SK-N-SH (cell line): ENCODE measurements at regions not wholly inside any gene's neighbourhood (a gene's known extent, or its start where the extent isn't known, plus 50 kb on each side); places are given as distances from the start of the nearest gene placed in this dataset.

Experiments used
- CTCF ChIA-PET: fragments of 300-600, 350-600 bp; formaldehyde crosslinking; extraction: SDS; loops from one replicate; lab custom pipeline; 2021; lab: Yijun Ruan, JAX
- POLR2A ChIA-PET: fragments of 350-600 bp; sonication (Branson Sonifier 250); formaldehyde crosslinking; extraction: SDS; loops from one replicate; lab custom pipeline; 2020; ENCODE audit warnings: antibody characterized with exemption, inconsistent platforms; lab: Yijun Ruan, JAX
- DNase-seq: peaks from one replicate; pipeline ENCODE4 v3.0.0; 2012
- H2AFZ ChIP-seq: fragments of 200-600 bp; sonication (generic); 2 replicates; pipeline ENCODE4 v1.8.1; 2016; ENCODE audit warnings: antibody characterized with exemption, mild to moderate bottlenecking, low read depth
- H3F3A ChIP-seq: fragments of 200-600 bp; sonication (generic); replicated peaks from 2 replicates; pipeline ENCODE3; 2016; ENCODE audit warnings: antibody characterized with exemption, mild to moderate bottlenecking; ENCODE audit not compliant: insufficient read depth
- H3K27ac ChIP-seq, 2 experiments: fragments of 200-500 bp in 1 of 2; fragments of 200-600 bp in 1 of 2; sonication (Bioruptor generic) in 1 of 2; sonication (generic), shearing (Covaris generic) in 1 of 2; 2 replicates each; pipeline versions ENCODE4 v1.5.1 to v1.6.1; 2014 to 2016; ENCODE audit warnings: low read depth in 2 of 2, inconsistent platforms in 1 of 2, low read length in 1 of 2, mild to moderate bottlenecking in 1 of 2, mixed read lengths in 1 of 2
- H3K27me3 ChIP-seq: fragments of 200-600 bp; sonication (generic), shearing (Covaris generic); 2 replicates; pipeline ENCODE4 v1.6.1; 2016; ENCODE audit warnings: mixed run types; ENCODE audit not compliant: insufficient read depth
- H3K36me3 ChIP-seq, 2 experiments: fragments of 200-500 bp in 1 of 2; fragments of 200-600 bp in 1 of 2; sonication (Bioruptor generic) in 1 of 2; sonication (generic) in 1 of 2; replicated peaks in 1 of 2; 2 replicates each; pipeline versions ENCODE3 to v1.5.1; 2014 to 2016; ENCODE audit warnings: low read length in 1 of 2, mild to moderate bottlenecking in 1 of 2; ENCODE audit not compliant: insufficient read depth in 2 of 2, control insufficient read depth in 1 of 2
- H3K4me1 ChIP-seq, 2 experiments: fragments of 200-500 bp in 1 of 2; fragments of 200-600 bp in 1 of 2; sonication (Bioruptor generic) in 1 of 2; sonication (generic), shearing (Covaris generic) in 1 of 2; 2 replicates each; pipeline versions ENCODE4 v1.5.1 to v1.6.1; 2014 to 2016; ENCODE audit warnings: low read depth in 1 of 2, low read length in 1 of 2, mixed run types in 1 of 2; ENCODE audit not compliant: insufficient read depth in 2 of 2, control insufficient read depth in 1 of 2
- H3K4me2 ChIP-seq: fragments of 200-600 bp; sonication (generic), shearing (Covaris generic); 2 replicates; pipeline ENCODE4 v1.6.1; 2017; ENCODE audit warnings: mixed run types
- H3K4me3 ChIP-seq, 2 experiments: fragments of 200-500 bp in 1 of 2; fragments of 200-600 bp in 1 of 2; sonication (Bioruptor generic) in 1 of 2; sonication (generic), shearing (Covaris generic) in 1 of 2; 2 replicates each; pipeline versions ENCODE4 v1.5.1 to v1.8.1; 2014 to 2016; ENCODE audit warnings: low read depth in 2 of 2, inconsistent platforms in 1 of 2, low read length in 1 of 2, mild to moderate bottlenecking in 1 of 2, mixed read lengths in 1 of 2, moderate library complexity in 1 of 2
- H3K79me2 ChIP-seq: fragments of 200-600 bp; sonication (generic); 2 replicates; pipeline ENCODE4 v1.8.1; 2017; ENCODE audit warnings: mild to moderate bottlenecking; ENCODE audit not compliant: insufficient read depth
- H3K9ac ChIP-seq: fragments of 200-600 bp; sonication (generic); 2 replicates; pipeline ENCODE4 v1.6.1; 2017; ENCODE audit warnings: mixed run types
- H3K9me2 ChIP-seq: fragments of 200-600 bp; sonication (generic); 2 replicates; pipeline ENCODE4 v1.6.1; 2017; ENCODE audit warnings: mixed run types
- H3K9me3 ChIP-seq: fragments of 200-600 bp; sonication (generic); 2 replicates; pipeline ENCODE4 v1.6.1; 2017; ENCODE audit warnings: mixed run types, mild to moderate bottlenecking, moderate library complexity
- H4K20me1 ChIP-seq: fragments of 200-600 bp; sonication (generic); 2 replicates; pipeline ENCODE4 v1.6.1; 2017; ENCODE audit warnings: mild to moderate bottlenecking, mixed run types; ENCODE audit not compliant: insufficient read depth
- CTCF ChIP-seq: fragments of 200-600 bp; sonication (generic); IDR thresholded peaks from 2 replicates; pipeline ENCODE4 v1.6.1; 2017; ENCODE audit warnings: antibody characterized with exemption, mild to moderate bottlenecking, moderate library complexity
- ELF1 ChIP-seq: IDR thresholded peaks from 2 replicates; pipeline ENCODE4 v1.4.0; 2012
- FOSL2 ChIP-seq: IDR thresholded peaks from 2 replicates; pipeline ENCODE4 v1.4.0; 2012; ENCODE audit warnings: low read depth, mild to moderate bottlenecking, moderate library complexity, borderline replicate concordance
- FOXM1 ChIP-seq: IDR thresholded peaks from 2 replicates; pipeline ENCODE4 v1.4.0; 2012; ENCODE audit warnings: low read depth, mild to moderate bottlenecking
- GABPA ChIP-seq: IDR thresholded peaks from 2 replicates; pipeline ENCODE4 v1.4.0; 2012; ENCODE audit warnings: low read depth, mild to moderate bottlenecking
- GATA2 ChIP-seq: sonication (generic); formaldehyde crosslinking; IDR thresholded peaks from 2 replicates; pipeline ENCODE4 v1.5.0; 2020; ENCODE audit warnings: mild to moderate bottlenecking, missing genetic modification reagents
- IRF3 ChIP-seq: fragments of 150-350 bp; IDR thresholded peaks from 2 replicates; pipeline ENCODE4 v1.6.1; 2016; ENCODE audit warnings: mild to moderate bottlenecking, low read depth, low read length
- JUND ChIP-seq: IDR thresholded peaks from 2 replicates; pipeline ENCODE4 v1.4.0; 2012
- MAX ChIP-seq: IDR thresholded peaks from 2 replicates; pipeline ENCODE4 v1.4.0; 2012; ENCODE audit warnings: low read depth
- MEF2A ChIP-seq: IDR thresholded peaks from 2 replicates; pipeline ENCODE4 v1.4.0; 2012; ENCODE audit warnings: low read depth, borderline replicate concordance
- NFIC ChIP-seq: IDR thresholded peaks from 2 replicates; pipeline ENCODE4 v1.4.0; 2012; ENCODE audit warnings: borderline replicate concordance
- NRF1 ChIP-seq: IDR thresholded peaks from 2 replicates; pipeline ENCODE4 v1.6.1; 2012; ENCODE audit warnings: low read depth, mild to moderate bottlenecking, low read length
- PBX3 ChIP-seq: IDR thresholded peaks from 2 replicates; pipeline ENCODE4; 2012
- POLR2AphosphoS5 ChIP-seq: IDR thresholded peaks from 2 replicates; pipeline ENCODE4 v1.6.1; 2012; ENCODE audit warnings: low read depth, low read length
- RAD21 ChIP-seq: IDR thresholded peaks from 2 replicates; pipeline ENCODE4 v1.6.1; 2012; ENCODE audit warnings: mild to moderate bottlenecking, low read length
- RCOR1 ChIP-seq: fragments of 150-350 bp; IDR thresholded peaks from 2 replicates; pipeline ENCODE4 v1.6.1; 2017; ENCODE audit warnings: antibody characterized with exemption, low read length
- RFX5 ChIP-seq: IDR thresholded peaks from 2 replicates; pipeline ENCODE4 v1.6.1; 2012; ENCODE audit warnings: mild to moderate bottlenecking, improper control_type of control experiment, low read length
- RXRA ChIP-seq: IDR thresholded peaks from 2 replicates; pipeline ENCODE4 v1.4.0; 2012; ENCODE audit warnings: low read depth, mild to moderate bottlenecking, borderline replicate concordance
- TAF1 ChIP-seq: IDR thresholded peaks from 2 replicates; pipeline ENCODE4 v1.6.1; 2012; ENCODE audit warnings: low read depth, mild to moderate bottlenecking, low read length, moderate library complexity, borderline replicate concordance
- TEAD4 ChIP-seq: IDR thresholded peaks from 2 replicates; pipeline ENCODE4 v1.4.0; 2012; ENCODE audit warnings: mild to moderate bottlenecking, borderline replicate concordance; ENCODE audit not compliant: insufficient read depth
- USF1 ChIP-seq: IDR thresholded peaks from 2 replicates; pipeline ENCODE4 v1.4.0; 2012; ENCODE audit warnings: low read depth, borderline replicate concordance
- WGBS: methylation state at CpG from one replicate; pipeline ENCODE4 v1.1.6; 2017; ENCODE audit warnings: low lambda C conversion rate; 5-methylcytosine and 5-hydroxymethylcytosine counted together
- TF ChIP-seq, protein P1 (sequence below): IDR thresholded peaks from 2 replicates; pipeline ENCODE4 v1.4.0; 2012; ENCODE audit warnings: low read depth, borderline replicate concordance

GRCh38 chr13:47696674-47697073 is 304.4 kb downstream of the SUCLA2 start:
- TF ChIP-seq RXRA: no peak
- TF ChIP-seq MEF2A: no peak
- peak; percentile 75; the same call in 1 of the 2 replicates for TF ChIP-seq USF1
- no peak for TF ChIP-seq JUND
- no peak for TF ChIP-seq ELF1
- TF ChIP-seq MAX: no peak
- CTCF ChIA-PET: no interaction called here

GRCh38 chr13:47687577-47687976 is 313.5 kb downstream of the SUCLA2 start:
- no peak overlapping the region for H3K27ac ChIP-seq
- TF ChIP-seq USF1 (no peak), TAF1 (no peak), FOXM1 (no peak), NFIC (no peak), NRF1 (no peak), GABPA (no peak), GATA2 (CRISPR knock-in tag) (no peak), IRF3 (no peak), FOSL2 (no peak), MEF2A (no peak), PBX3 (no peak), RAD21 (no peak), CTCF (no peak), JUND (no peak), TEAD4 (no peak), RFX5 (no peak), POLR2AphosphoS5 (no peak), RXRA (no peak), RCOR1 (no peak)
- TF ChIP-seq, protein P1, sequence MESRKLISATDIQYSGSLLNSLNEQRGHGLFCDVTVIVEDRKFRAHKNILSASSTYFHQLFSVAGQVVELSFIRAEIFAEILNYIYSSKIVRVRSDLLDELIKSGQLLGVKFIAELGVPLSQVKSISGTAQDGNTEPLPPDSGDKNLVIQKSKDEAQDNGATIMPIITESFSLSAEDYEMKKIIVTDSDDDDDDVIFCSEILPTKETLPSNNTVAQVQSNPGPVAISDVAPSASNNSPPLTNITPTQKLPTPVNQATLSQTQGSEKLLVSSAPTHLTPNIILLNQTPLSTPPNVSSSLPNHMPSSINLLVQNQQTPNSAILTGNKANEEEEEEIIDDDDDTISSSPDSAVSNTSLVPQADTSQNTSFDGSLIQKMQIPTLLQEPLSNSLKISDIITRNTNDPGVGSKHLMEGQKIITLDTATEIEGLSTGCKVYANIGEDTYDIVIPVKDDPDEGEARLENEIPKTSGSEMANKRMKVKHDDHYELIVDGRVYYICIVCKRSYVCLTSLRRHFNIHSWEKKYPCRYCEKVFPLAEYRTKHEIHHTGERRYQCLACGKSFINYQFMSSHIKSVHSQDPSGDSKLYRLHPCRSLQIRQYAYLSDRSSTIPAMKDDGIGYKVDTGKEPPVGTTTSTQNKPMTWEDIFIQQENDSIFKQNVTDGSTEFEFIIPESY: no peak
- TF ChIP-seq, all 33 proteins: peak for 0
- ChIA-PET CTCF (interaction anchor here (0.5 kb wide), 1 partner anchor 923 kb away, joined by 3 read pairs; no protein-coding TSS in a partner anchor), POLR2A (no interaction called here)
- H3K4me1 ChIP-seq: no peaks in the 10 kb centered on the region
- H3K79me2 ChIP-seq: no peaks in the 10 kb centered on the region
- H3K4me3 ChIP-seq: no peak overlapping the region
- no peaks in the 10 kb centered on the region for H3K9me2 ChIP-seq
- WGBS: 19% methylated on average over 2 of the region's 2 CpGs
- H3K4me2 ChIP-seq: no peak overlapping the region
- no peaks in the 10 kb centered on the region for H3K36me3 ChIP-seq
- no peaks in the 10 kb centered on the region for H3K9me3 ChIP-seq
- no peaks in the 10 kb centered on the region for H3F3A ChIP-seq
- no peaks in the 10 kb centered on the region for H3K27me3 ChIP-seq
- no peak overlapping the region for H3K9ac ChIP-seq
- H2AFZ ChIP-seq: no peak overlapping the region
- no peak for DNase-seq
- no peaks in the 10 kb centered on the region for H4K20me1 ChIP-seq

More at GRCh38 chr13:47696674-47697073, 304.4 kb downstream of the SUCLA2 start:
- Histone ChIP-seq H3K79me2 (no peaks in the 10 kb centered on the region), H3K9me2 (no peaks in the 10 kb centered on the region), H3K9ac (no peak overlapping the region), H3K36me3 (no peaks in the 10 kb centered on the region), H3K27ac (no peak overlapping the region), H3K4me2 (no peak overlapping the region), H3K4me3 (no peak overlapping the region), H3F3A (no peaks in the 10 kb centered on the region), H3K9me3 (no peaks in the 10 kb centered on the region), H2AFZ (no peak overlapping the region), H3K27me3 (no peaks in the 10 kb centered on the region), H3K4me1 (no peaks in the 10 kb centered on the region), H4K20me1 (no peaks in the 10 kb centered on the region)
- POLR2A ChIA-PET: no interaction called here
- DNase-seq: no peak
- WGBS: 66% methylated on average over 3 of the region's 3 CpGs
